ENCODE measurements at regions not wholly inside any gene's neighbourhood (a gene's known extent, or its start where the extent isn't known, plus 50 kb on each side); places are given as distances from the start of the nearest gene placed in this dataset.

DNA sequence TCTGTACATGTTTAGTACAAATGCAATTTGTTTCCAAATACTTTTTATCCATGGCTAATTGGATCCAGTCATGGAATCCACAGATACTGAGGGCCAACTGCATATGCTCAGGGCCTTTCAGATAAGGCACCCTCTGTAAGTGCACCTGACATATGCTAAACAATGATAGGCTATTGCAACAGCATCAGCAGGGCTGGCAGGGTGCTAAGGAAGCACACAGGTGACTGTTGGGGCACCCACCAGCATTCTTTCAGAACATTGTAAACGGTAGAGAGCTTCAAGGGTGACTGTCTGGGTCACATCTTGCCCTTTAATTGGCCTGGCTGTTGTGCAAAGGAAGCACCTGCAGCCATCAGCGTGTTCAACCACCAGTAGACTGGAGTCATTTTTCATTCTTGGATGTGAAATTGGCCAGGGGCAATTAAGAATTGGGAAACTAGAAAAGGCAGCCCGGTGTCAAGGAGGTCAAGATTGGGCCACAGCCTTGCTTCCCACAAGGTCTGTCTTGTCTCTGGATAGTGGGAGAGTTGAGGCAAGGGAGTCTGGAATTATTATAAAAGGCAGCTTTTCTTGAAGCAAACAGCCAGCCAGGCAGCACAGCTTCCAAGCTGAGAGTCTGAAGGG, 129.3 kb upstream of the RAI14 start:
- H3K4me3 ChIP-seq (ENCODE audit: low read length), result no peak overlapping the region
- TF ChIP-seq CTCF (IDR thresholded peaks at IDR 0.05; ENCODE audit: insufficient read depth, low read depth, low read length, missing control alignments), result no peak
- DNase-seq (ENCODE audit: low read depth), result no peak

DNA sequence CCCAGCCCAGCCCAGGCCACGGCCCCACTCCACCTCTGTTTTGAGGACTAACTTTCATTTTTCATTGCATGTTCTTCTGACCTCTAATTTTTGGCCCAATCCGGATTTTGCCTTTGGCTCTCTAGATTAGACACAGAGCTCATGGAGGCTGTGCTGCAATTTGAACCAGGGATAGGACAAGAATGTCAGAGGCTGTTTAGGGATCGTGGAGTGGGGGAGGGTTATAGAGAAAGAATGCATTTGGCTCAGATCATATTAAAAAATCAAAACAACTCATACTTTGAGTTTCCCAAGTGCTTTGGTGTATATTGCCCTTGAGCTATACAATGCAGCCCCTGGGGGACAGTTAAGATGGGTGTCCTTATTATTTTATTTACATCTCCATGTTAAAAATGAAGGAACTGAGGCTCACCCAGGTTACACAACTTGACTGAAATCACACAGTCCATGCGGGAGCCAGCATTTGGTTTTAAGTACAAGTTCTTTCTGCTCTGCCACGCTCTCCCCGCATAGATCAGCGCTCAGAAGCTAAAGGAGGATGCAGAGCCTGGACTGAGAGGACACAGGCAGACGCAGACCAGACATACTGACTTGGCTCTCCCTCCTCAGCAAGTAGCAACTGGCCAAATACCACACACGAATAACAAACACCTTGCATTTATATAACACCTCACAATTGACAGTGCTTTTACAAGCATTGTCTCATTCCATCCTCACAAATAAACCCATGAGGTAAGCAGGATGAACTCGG, 126.4 kb upstream of the RAI14 start:
- peak; percentile 85 for DNase-seq (ENCODE audit: low read depth)
- no peak for TF ChIP-seq CTCF (IDR thresholded peaks at IDR 0.05; ENCODE audit: insufficient read depth, low read depth, low read length, missing control alignments)
- no peak overlapping the region for H3K4me3 ChIP-seq (ENCODE audit: low read length)

- no peak overlapping the region for H3K4me3 ChIP-seq (ENCODE audit: low read length)
- TF ChIP-seq CTCF (IDR thresholded peaks at IDR 0.05; ENCODE audit: insufficient read depth, low read depth, low read length, missing control alignments), result no peak
- DNase-seq (ENCODE audit: low read depth), result no peak
Measured at GRCh38 chr5:34530637-34531036, 125.5 kb upstream of the RAI14 start.

- no peak overlapping the region for H3K4me3 ChIP-seq (ENCODE audit: low read length)
- no peak for DNase-seq (ENCODE audit: low read depth)
- no peak for TF ChIP-seq CTCF (IDR thresholded peaks at IDR 0.05; ENCODE audit: insufficient read depth, low read depth, low read length, missing control alignments)
Measured at GRCh38 chr5:34531751-34532360, 124.3 kb upstream of the RAI14 start.

DNA sequence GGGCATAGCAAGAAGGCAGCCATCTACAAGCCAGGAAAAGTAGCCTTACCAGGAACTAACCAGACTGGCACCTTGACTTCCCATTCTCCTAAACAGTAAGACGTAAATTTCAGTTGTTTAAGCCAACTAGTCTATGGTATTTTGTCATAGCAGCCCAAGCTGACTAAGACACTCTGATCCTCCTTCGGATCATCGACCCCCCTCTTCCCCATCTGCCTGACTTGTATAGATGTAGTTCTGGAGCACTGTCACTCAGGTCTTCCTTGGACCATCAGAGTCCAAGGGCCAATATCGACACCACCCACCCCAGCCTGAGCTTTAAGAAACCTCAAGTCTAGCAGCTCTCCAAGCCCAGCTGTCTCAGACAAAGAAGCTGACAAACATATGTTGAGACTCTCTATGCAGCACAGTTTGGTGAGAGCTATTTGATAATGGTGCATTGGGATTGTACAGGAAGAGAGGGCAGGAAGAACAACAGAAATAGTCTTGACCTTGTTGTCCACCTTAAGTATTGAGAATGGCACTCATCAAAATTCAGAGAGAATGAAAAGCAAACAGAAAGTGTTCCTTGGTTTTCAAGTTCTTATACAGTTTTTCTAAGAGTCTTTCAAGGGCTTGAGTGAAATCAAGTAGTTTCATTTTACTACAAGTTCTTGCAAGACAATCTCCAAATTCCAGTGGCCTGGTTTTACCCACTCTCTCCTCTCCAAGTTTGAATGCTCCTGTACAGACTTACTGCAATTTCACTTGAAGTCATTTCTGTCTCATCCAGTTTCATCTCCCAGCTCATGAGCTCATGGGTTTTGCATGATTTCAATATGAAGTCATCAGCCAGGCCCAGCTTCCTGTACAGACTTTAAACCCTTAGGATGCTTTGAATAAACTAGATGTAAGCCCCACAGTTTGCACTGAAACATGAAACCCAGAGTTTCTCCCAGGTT, 122.3 kb upstream of the RAI14 start:
- no peak overlapping the region for H3K4me3 ChIP-seq (ENCODE audit: low read length)
- peak; percentile 91 for DNase-seq (ENCODE audit: low read depth)
- TF ChIP-seq CTCF (IDR thresholded peaks at IDR 0.05; ENCODE audit: insufficient read depth, low read depth, low read length, missing control alignments), result no peak

DNA sequence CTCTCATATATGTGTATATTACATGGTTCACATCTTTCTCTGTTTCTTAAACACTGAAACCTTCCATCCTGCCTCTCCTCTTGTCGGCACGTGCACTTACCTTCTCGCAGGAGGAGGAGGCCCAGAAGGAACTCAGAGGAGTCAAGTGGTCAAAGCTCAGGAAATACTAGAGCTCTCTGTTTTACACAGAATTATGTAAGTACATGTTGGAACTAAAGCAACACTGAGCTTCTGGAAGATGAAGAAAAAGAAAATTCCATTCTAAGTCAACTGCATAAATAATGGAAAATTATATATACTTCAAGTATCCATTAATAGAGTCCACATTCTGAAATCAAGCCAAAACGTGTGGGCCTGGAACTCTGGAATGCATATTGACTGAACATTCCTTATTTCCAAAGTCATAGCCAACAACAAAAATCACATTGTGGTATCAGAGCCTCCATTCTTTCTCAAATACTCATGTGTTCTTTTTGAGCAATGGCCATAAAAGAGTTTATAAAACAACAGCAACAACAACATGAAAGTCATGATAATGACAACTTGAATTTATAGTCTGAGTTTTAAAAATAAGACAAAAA, 121.5 kb upstream of the RAI14 start:
- TF ChIP-seq CTCF (IDR thresholded peaks at IDR 0.05; ENCODE audit: insufficient read depth, low read depth, low read length, missing control alignments), result no peak
- peak; percentile 67 for DNase-seq (ENCODE audit: low read depth)
- no peak overlapping the region for H3K4me3 ChIP-seq (ENCODE audit: low read length)

Measured in epithelial cell of esophagus (primary cell).